IPS-11a (cell line): ENCODE measurements at regions not wholly inside any gene's neighbourhood (a gene's known extent, or its start where the extent isn't known, plus 50 kb on each side); places are given as distances from the start of the nearest gene placed in this dataset.
"Not testable (repeated sequence)": the region's sequence is repeated elsewhere in the genome, so short reads cannot be mapped to it uniquely, and the experiment has no call there.

ENCODE experiments used
- H3K4me3 ChIP-seq: one replicate; pipeline ENCODE4 v1.5.1; 2013; ENCODE audit warnings: low read depth, low read length, control low read depth

DNA sequence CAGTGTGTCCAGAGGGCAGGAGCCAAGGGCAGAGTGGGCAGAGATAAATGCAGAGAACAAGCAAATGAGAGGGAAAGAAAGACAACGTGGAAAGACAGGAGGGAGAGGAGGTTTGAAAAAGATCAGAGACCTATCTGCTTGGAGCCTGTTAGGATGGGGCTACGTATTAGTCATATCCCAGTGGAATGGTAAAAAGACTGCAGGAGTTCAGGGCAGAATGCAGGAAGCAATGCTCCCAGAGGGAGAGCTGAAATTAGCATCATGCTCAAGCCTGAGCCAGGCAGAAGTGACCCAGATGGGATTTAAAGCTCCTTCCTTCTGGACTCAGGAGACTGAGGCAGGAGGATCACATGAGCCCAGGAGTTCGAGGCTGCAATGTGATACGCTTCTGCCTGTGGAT lies 261.3 kb upstream of the CHRM3 start:
- no peak overlapping the region for H3K4me3 ChIP-seq

DNA sequence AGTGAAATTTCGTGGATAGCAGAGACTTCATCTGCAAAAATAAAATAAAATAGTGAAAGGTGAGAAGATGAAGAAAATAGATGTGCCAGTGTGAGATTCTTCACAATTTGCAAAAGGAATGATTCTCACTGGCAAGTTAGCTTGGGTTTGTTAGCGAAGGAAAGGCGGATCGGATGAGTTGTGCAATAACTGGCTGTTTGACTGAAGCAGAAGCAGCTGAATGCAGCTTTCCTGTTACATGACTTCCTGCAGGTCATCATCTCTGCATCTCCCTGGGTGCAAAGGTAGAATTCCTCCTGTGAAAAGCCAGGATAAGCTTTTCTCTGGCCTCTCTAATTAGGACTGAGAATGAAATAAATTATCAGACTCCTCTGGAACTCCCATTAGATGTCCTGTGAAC lies 263.1 kb upstream of the CHRM3 start:
- H3K4me3 ChIP-seq = no peak overlapping the region

DNA sequence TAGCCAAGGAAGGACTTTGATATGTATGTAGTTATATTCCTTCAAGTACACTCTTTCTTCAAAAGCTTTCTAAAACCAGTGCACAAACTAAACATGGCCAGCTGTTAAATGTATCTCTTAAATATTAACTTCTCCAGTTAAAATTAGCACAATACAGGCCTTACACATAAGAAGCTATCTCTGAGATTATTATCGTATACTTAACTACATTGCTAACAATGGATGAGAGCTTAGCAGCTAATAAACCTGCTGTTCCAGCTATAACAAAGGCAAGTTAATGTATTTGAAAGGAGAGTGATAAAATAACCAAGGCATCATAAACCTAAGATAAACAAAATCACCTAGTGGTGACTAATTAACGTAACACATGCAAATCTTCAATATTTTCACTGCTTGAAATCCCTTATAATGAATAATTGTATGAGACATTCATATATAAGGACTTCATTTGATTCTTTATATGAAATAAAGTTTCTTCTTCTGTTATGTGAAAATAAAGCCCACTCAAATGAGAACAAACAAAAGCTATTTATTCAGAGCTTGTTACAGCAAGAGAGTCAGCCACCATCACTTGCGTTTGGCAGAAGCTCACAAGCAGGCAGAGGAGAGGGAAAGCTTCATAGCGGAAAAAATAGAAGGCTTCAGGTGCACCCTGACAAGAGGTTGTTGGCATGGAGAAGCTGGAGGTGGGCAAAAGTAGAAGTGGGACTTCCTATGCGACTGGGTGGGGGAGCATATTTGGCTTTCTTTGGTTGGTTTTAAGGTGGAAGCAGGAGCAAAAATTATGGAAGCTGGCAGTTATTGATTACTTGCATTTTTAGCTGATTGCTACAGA lies 274.1 kb upstream of the CHRM3 start:
- no peak overlapping the region for H3K4me3 ChIP-seq

DNA sequence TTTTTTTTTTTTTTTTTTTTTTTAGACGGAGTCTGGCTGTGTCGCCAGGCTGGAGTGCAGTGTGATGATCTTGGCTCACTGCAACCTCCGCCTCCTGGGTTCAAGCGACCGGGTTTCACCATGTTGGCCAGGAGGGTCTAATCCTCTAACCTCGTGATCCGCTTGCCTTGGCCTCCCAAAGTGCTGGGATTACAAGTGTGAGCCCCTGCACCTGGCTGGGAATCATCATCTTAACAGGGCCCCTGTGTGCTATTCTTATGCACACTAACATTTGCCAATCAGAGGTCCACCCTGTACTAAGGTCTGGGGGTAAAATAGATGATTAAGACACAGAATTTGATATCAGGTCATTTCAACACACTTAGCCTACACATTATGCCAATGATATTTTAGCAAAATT lies 278.7 kb upstream of the CHRM3 start:
- H3K4me3 ChIP-seq = no peak overlapping the region

DNA sequence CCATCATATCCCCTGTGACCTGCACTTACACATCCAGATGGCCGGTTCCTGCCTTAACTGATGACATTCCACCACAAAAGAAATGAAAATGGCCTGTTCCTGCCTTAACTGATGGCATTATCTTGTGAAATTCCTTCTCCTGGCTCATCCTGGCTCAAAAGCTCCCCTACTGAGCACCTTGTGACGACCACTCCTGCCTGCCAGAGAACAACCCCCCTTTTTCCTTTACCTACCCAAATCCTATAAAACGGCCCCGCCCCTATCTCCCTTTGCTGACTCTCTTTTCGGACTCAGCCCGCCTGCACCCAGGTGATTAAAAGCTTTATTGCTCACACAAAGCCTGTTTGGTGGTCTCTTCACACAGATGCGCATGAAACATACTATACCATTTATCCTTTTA lies 279.7 kb upstream of the CHRM3 start:
- not testable (repeated sequence) for H3K4me3 ChIP-seq

DNA sequence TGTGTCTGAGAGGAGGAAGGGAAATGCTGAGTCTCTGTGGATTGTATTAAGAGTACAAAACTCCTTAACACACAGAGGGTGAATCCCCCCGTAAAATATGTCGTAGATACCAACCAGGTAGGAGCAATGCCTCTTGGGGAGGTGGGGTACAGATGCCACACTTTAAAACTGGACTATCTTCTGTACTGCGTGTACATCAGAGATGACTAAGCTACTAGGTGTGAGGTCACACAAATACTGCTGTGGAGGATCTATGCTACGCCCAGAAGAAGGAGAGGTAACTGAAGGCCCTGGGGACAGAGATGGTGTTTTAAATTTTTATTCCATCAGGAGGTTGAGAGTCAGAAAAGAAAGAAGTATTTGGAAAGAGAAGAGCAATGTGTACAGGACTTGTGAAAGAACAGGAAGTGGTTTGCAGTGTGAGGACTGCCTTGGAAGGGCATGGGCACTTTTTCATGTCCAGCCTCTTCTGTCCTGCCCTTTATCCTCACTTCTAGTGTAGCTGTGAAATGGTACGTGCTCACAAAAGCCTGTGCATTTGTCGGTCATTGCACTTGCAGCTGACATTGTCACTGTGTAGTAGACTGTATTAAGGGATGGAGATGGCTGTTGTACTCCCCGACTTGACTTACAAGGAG lies 287.8 kb upstream of the CHRM3 start:
- no peak overlapping the region for H3K4me3 ChIP-seq

DNA sequence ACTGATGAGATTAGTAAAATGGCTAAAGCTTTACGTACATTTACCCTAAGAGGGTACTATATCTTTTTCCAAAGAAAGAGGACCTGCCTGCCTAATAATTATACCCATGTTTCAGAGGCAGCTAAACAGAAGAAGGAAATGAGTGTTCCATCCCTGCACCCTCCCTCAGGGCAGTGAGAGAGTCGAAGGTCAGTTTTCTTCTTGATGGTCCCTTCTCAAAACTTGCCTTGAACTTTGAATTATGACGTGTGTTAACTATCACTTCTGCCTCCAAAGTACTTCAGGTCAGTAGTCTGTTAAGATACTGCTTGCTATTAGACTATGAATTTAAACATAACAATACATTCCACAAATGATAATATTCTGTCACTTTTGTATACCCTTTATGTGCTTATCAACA lies 294.8 kb upstream of the CHRM3 start:
- H3K4me3 ChIP-seq = no peak overlapping the region

DNA sequence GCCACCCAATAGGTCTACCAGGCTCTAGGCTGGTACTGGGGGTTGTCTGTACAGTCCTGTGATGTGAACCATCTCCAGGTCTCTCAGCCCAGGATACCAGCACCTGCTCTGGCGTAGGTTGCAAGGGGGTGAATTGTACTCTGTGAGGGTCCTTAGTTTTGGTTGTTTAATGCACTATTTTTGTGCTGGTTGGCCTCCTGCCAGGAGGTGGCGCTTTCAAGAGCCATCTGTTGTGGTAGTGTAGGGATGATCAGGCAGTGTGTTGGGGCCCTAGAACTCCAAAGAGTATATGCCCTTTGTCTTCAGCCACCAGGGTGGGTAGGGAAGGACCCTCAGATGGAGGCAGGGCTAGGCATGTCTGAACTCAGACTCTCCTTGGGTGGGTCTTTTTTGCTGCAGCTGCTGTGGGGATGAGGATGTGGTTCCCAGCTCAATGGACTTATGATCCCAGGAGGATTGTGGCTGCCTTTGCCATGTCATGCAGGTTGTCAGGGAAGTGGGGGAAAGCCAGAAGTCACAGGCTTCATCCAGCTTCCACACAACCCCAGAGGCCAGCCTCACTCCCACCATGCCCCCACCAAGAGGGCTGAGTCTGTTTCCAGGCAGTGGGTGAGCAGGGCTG lies 301.8 kb upstream of the CHRM3 start:
- no peak overlapping the region for H3K4me3 ChIP-seq

DNA sequence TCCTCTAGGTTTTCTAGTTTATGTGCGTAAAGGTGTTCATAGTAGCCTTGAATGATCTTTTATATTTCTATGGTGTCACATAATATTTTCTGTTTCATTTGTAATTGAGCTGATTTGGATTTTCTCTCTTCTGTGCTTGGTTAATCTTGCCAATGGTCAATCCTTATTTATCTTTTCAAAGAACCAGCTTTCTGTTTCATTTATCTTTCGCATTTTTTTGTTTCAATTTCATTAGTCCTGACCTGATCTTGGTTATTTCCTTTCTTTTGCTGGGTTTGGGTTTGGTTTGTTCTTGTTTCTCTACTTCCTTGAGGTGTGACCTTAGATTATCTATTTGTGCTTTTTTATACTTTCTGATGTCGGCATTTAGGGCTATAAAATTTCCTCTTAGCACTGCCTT lies 304.4 kb upstream of the CHRM3 start:
- H3K4me3 ChIP-seq = not testable (repeated sequence)

DNA sequence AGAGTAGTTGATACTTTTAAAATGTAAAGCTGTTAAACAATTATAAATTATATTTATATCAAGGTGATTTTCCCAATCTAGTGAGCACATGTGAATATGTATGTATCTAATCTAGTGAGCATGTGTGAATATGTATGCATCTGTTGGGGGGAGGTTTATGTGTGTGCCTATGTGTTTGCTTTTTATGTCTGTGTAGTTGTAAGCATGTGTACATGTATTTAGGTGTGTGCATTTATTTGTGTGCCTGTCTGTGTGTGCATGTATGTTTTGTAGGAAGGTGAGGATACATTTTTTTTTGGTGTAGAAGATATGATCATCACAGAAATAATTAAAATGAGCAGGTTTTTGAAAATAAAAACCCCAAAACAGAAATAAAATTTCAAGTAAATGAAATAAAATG lies 318.9 kb upstream of the CHRM3 start:
- no peak overlapping the region for H3K4me3 ChIP-seq

DNA sequence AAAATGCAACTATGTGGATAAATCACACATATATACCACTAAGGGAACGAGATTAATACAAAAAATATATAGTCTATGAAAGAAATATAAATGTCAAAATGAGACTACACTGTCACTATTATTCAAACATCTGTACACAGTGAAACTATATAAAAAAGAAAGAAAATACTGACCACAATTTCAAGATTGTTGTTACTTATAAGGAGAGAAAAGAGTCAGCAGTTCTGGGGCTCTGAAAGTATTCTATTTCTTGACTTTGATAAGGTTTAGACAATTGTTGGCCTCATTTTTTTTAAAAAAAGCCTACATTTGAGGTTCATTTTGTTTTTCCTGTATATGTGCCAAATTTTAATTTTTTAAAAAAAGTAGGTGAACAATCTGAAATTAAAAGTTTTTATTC lies 319.3 kb upstream of the CHRM3 start:
- H3K4me3 ChIP-seq = no peak overlapping the region

DNA sequence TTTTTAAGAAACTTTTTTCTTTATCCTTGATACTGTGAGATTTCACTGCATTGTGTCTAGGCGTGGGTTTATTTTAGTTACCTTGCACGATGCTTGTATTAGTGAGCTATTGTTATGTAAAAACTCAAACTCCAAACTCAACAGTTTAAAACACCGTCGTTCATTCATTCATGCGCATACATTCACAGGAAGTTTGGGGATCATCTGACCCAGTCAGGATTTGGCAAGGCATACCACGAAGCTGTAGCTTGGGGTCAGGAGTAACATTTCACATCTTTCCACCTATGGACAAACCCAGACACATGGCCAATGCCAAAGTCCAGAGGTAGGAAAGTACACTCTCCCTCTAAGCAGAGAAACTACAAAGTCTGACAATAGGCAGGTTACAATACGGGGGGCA lies 324.6 kb upstream of the CHRM3 start:
- H3K4me3 ChIP-seq = no peak overlapping the region

DNA sequence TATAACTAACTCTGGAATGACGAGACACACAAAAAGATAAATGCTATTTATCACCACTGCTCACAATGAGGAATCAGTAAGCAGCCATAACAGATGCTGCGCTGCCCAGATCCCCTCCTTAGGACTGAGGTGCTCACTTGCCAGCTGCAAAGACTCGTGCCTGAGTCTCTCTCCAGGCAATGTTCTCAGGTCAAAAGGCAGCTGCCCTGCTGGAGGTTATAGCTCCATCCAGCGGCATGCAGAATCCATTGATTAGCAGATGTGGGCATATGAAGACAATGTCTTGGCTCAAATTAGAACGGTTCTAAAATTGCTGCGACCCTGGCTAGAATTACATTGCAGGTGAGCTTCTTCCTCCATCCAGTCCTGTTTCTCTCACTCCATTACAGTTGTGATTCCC lies 328.2 kb upstream of the CHRM3 start:
- H3K4me3 ChIP-seq = no peak overlapping the region

DNA sequence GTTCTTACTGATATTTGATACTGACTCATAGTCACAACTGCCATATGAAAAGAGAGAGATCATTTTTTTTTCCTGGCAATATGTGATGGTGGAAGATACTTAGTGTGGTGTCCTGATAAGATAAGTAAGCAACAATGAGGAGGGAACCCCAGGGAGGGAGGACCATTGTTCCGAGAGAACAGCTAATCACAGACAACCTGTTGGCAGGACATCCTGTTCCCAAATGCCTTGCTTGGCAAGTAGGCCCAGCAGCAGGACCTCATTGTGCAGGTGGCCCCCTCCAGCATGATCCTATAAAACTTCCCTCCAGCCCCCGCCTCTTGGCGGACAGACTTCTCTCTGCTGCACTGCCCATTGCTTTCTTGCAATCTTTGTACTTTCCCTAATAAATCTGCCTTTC lies 329.4 kb upstream of the CHRM3 start:
- no peak overlapping the region for H3K4me3 ChIP-seq

DNA sequence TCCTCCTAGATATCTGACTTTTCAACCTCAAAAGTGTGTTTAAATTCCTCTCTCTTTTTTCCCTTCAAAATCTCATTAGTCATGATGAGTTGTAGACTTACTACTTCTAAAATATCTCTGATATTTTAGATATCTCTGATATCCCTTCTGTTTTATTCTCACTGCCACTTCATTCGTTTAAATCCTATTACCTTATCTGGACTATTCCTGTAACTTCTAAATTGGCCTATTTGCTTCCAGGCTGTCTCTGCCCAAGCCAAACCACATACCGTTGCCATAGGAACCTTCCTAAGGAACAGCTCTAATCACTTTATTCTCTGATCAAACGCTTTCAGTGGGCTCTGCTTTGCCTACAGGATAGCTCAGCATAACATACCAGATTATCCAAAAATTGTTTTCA lies 333.1 kb upstream of the CHRM3 start:
- no peak overlapping the region for H3K4me3 ChIP-seq

DNA sequence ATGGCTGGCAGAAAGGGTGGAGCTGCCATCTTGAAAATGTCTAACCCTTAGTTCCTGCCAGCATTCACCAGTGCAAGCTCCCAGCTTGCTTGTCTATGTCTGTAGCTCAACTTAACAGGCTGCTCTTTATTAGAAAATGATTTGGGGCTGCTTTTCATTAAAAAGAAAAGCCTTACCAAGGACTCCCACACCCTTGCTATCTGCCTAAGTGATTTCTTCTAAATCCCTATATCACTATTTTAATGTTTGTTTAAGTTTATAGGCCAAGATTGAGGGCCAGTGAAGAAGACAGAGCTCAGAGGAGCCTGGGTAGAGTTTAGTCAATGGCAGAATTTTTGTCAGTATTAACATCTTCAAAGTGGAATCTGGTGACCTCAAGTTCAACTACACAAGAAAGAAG lies 336.8 kb upstream of the CHRM3 start:
- H3K4me3 ChIP-seq = no peak overlapping the region

DNA sequence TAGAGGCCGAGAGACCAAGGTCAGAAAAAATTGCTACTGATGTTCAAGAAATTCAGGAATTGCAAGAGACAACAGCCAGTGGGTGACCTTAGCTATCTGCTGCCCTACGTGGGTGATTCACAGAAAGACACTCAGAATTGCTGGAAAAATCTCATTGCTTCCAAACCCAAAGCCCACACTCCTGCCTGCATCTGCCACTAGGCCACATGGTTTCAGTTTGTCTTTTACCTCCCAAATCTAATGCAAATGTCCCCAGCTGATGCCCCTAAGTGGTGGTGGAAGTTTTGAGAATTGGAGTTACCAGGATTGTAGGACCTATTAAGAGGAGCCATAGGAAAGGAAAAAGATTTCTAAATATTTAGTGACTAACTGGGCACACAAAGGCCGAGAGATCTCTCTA lies 341.5 kb upstream of the CHRM3 start:
- no peak overlapping the region for H3K4me3 ChIP-seq

DNA sequence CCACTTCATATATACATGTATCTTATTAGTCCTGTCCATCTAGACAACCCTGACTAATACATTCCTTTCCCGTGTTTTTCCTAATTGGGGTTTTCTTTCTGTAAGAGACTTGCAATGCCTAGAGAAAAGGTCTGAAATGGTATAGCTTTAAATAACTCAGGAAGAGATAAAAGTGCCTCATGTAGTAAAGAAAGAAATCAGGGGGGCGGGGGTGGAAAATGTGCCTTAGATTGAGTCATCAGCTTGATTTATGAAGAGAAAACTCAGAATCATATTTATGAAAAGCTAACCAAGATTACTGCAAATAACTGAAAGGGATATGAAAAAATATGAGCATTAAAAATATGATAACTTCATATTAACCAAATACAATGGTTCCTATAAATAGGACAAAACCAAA lies 345.8 kb upstream of the CHRM3 start:
- no peak overlapping the region for H3K4me3 ChIP-seq

DNA sequence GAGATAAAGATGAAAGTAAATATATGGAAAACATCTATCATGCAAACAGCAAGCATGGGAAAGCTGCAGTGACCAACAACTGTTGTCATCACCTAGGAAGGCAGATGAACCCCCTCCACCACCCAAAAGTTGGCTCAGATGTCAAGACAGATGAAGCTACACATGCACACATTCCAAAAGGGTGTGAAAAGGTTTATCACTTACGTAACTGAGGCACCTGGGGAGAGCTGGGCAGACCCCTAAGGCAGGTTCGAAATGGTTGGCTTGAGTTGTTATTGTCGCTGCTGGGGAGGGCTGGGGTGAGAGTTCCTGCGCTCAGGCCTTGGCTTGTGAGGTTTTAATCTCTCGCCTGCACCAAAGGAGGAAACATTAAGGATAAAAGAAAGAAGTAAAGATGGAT lies 355.1 kb upstream of the CHRM3 start:
- H3K4me3 ChIP-seq = no peak overlapping the region

DNA sequence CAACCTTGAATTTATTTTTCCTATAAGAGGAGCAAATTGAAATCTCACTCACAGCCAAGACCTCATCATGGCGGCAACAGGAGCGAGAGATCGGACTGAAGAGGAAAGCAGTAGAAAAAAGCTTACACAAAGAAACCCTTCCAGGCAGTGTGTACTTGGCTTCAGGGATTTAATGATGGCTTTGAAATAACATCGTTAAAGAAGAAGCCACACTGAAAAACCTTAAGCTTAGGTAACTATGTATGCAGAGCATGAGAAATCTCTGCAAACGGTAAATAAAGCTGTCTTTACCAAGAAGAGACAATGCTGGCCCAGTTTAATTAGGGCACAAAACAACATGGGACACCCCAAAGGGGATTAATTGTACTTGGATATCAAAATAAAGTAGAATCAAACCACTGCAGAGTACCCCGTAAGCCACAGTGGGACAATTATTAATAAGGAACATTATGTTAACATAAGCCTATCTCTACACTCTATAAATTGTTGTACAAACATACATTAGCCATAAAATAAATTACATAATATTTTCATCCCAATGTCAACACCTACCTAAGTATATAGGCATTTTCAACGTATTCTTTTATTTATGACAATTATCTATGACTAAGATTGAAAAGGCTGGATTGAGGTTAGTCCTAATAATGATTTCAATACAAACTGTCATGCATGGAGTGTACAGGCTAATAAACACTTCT lies 360.2 kb upstream of the CHRM3 start:
- no peak overlapping the region for H3K4me3 ChIP-seq

DNA sequence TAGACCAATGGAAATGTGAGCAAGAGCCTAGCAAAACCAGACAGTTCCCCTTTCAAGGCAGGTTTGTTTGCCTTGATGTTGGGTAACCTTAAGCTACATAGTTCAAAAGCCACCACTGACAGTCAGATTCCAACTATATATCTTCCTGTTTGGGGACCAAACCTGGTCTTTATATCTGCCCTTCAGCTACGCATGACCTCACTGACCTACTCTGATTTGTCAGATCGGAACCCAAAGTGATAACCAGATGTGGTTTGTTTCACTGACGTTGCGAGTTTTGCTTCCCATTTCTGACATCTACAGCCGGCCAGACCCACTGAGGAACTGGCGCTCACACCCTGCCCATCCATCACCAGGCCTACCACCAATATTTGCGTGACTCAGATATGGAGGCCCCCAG lies 361.1 kb upstream of the CHRM3 start:
- no peak overlapping the region for H3K4me3 ChIP-seq
